GM12891 (cell line): ENCODE measurements at regions not wholly inside any gene's neighbourhood (a gene's known extent, or its start where the extent isn't known, plus 50 kb on each side); places are given as distances from the start of the nearest gene placed in this dataset.

Source experiments
- DNase-seq: peaks from one replicate; pipeline ENCODE4 v3.0.0; 2011; ENCODE audit warnings: low spot score; ENCODE audit not compliant: insufficient read length
- FAIRE-seq: peaks from 2 replicates; lab custom pipeline; 2011; peaks lifted over from hg19 to GRCh38; lab: Jason Lieb, UNC
- PAX5 ChIP-seq: IDR thresholded peaks from 2 replicates; pipeline ENCODE4 v1.6.1; 2011; ENCODE audit warnings: low read length, moderate library complexity, mild to moderate bottlenecking; ENCODE audit not compliant: insufficient read depth, severe bottlenecking
- POLR2A ChIP-seq: IDR thresholded peaks from 2 replicates; pipeline ENCODE4 v1.6.1; 2011; ENCODE audit warnings: low read depth, low read length, control low read depth
- POLR2AphosphoS5 ChIP-seq: IDR thresholded peaks from 2 replicates; pipeline ENCODE4 v1.6.1; 2011; ENCODE audit warnings: low read depth, low read length, control low read depth
- POU2F2 ChIP-seq: IDR thresholded peaks from 2 replicates; pipeline ENCODE4 v1.6.1; 2011; ENCODE audit warnings: low read depth, mild to moderate bottlenecking, control low read depth, low read length, moderate library complexity
- SPI1 ChIP-seq: IDR thresholded peaks from 2 replicates; pipeline ENCODE4 v1.6.1; 2011; ENCODE audit warnings: low read depth, low read length, control low read depth
- TAF1 ChIP-seq: IDR thresholded peaks from 2 replicates; pipeline ENCODE4 v1.6.1; 2011; ENCODE audit warnings: low read depth, low read length, control low read depth

GRCh38 chrX:809081-809480 lies 178.5 kb downstream of the SHOX start:
- TF ChIP-seq POU2F2 = no peak
- no peak for TF ChIP-seq POLR2A
- no peak for TF ChIP-seq TAF1
- no peak for TF ChIP-seq PAX5
- no peak for TF ChIP-seq SPI1
- TF ChIP-seq POLR2AphosphoS5 = no peak
- FAIRE-seq (no peak), DNase-seq (no peak)

- FAIRE-seq = no peak
Measured at GRCh38 chrX:806586-806985, 176.0 kb downstream of the SHOX start.

DNA sequence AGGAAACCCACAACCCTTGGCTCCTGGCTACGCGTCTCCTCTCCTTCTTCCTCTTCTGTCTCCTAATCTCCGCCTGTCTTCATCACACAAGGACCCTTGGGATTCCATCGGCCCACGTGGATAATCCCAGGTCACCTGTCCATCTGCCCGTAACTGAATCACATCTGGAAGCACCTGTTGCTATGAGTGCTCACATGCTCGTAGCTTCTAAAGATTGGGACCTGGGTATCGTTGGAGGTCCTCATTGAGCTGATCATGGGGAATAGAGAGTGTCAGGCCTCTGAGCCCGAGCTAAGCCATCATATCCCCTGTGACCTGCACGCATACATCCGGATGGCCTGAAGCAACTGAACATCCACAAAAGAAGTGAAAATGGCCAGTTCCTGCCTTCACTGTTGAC lies 175.4 kb downstream of the SHOX start:
- no peak for TF ChIP-seq POU2F2
- no peak for TF ChIP-seq TAF1
- TF ChIP-seq POLR2AphosphoS5 = no peak
- TF ChIP-seq PAX5 = no peak
- no peak for TF ChIP-seq POLR2A
- no peak for TF ChIP-seq SPI1
- no peak for DNase-seq
- FAIRE-seq = no peak

More at GRCh38 chrX:806586-806985, 176.0 kb downstream of the SHOX start:
- no peak for DNase-seq
- TF ChIP-seq SPI1 (no peak), TAF1 (no peak), POU2F2 (no peak), PAX5 (no peak), POLR2AphosphoS5 (no peak), POLR2A (no peak)

DNA sequence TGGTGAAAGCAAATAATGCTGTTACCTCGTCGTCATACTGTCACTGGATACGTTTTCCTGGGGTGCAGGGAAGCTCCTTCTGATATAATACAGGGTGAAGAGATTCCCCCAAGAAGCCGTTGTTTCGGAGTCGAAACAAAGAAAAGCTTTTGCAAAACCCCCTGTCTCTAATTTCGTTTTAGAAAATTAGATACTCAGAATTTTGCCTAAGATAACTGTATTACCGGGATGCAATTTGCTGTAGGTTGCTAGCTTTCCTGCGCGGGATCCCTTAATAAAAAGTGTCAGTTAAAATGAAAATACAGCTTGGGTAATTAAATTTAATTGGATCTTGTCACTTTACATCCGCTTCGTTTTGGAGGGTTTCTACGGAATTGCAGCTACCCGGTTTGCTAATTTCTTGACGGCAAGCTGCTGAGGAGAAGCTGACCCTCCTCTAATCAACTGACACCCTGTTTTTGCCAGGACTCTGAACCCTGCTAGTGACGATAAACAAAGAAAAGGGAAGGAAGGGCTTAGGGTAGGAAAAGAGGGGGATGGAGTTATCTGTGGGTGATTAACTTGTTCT lies 174.6 kb downstream of the SHOX start:
- FAIRE-seq = no peak

GRCh38 chrX:802846-803245 lies 172.3 kb downstream of the SHOX start:
- TF ChIP-seq PAX5 = no peak
- TF ChIP-seq TAF1 = no peak
- FAIRE-seq = no peak
- no peak for DNase-seq

More for the DNA sequence above, 174.6 kb downstream of the SHOX start:
- TF ChIP-seq POLR2AphosphoS5 (no peak), SPI1 (no peak), PAX5 (no peak), POU2F2 (no peak), POLR2A (no peak), TAF1 (no peak)
- DNase-seq = no peak

GRCh38 chrX:799808-800207 lies 169.2 kb downstream of the SHOX start:
- no peak for DNase-seq
- no peak for FAIRE-seq
- TF ChIP-seq SPI1 (no peak), POLR2AphosphoS5 (no peak), TAF1 (no peak), PAX5 (no peak), POU2F2 (no peak), POLR2A (no peak)

DNA sequence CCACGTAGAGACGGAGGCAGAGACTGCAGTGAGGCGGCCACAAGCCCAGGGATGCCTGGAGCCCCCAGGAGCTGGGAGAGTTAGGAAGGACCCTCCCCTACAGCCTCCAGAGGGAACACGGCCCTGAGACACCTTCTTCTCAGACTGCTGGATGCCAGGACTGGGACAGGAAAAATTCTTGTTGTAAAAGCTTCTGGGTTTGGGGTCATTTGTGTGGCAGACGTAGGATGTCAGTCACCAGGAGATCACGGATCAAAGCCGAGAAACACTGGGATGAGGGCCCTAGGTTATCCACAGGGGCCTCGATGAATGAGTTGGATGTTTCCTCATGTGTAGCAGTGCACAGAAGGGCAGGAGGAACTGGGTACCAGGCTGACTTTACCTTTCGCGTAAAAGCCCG lies 163.7 kb downstream of the SHOX start:
- TF ChIP-seq POLR2A (no peak), SPI1 (no peak), POLR2AphosphoS5 (no peak), TAF1 (no peak), POU2F2 (no peak), PAX5 (no peak)
- FAIRE-seq (no peak), DNase-seq (no peak)

DNA sequence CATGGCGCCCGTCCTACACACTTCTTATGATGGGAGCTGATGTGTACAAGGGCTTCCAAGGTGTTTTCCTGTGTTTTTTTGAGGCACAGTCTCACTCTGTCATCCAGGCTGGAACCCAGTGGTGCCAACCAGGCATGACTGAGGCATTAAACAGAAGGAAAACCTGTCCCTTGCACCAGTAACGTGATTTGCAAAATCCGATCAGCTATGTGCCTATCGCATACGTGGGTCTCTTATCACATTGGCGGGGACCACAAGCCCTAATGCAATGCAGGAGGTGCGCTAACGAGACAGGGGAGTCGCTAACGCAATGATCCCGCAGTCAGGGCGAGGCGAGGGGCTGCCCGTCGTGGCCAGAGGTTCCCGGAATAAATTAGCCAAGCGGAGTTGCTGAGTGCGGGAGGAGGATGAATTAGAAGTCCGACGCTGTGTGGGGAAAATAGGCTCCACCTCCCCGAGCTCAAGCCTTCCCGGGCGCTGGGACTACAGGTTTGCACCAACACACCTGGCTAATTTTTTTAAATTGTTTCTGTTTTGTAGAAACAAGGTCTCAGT lies 162.7 kb downstream of the SHOX start:
- FAIRE-seq (no peak), DNase-seq (no peak)
- TF ChIP-seq POLR2AphosphoS5 (no peak), PAX5 (no peak), SPI1 (no peak), POLR2A (no peak), TAF1 (no peak), POU2F2 (no peak)

- no peak for FAIRE-seq
- no peak for DNase-seq
- TF ChIP-seq POU2F2 (no peak), POLR2A (no peak), SPI1 (no peak), PAX5 (no peak), POLR2AphosphoS5 (no peak), TAF1 (no peak)
Measured at GRCh38 chrX:791479-792034, 161.0 kb downstream of the SHOX start.

- TF ChIP-seq PAX5 = no peak
- TF ChIP-seq POLR2A = no peak
- no peak for TF ChIP-seq TAF1
- TF ChIP-seq POLR2AphosphoS5 = no peak
- no peak for TF ChIP-seq POU2F2
- no peak for TF ChIP-seq SPI1
- DNase-seq (no peak), FAIRE-seq (no peak)
Measured at GRCh38 chrX:790783-791360, 160.3 kb downstream of the SHOX start.
